ENCODE measurements at regions not wholly inside any gene's neighbourhood (a gene's known extent, or its start where the extent isn't known, plus 50 kb on each side); places are given as distances from the start of the nearest gene placed in this dataset.

DNA sequence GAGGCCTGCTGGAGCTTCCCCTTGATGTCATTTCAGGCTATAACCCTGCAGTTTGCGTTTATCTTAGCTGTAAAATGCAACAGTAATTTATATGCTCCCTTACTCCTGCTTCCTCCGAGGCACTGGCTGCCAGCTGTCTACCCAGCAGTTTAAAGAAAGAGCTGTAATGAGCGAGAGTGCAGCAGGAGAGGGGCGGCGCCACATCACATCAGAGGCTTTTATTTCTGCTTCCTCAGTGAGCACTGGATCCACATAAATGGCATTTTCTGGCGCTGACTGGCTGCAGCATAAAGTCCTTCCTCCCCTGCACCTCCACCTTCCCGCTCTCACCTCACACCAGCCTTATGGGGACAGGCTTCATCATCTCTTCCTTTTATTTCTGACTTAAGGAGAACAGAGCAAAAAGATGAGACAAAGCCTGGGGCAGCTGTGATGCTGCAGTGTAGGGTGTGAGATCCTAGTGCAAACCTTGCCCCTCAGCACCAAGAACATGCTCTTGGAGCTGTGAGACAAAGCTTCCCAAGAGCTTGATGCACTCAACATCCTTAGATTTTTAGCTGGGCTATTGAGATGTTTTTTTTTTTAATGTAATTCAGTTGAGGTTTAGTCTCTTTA, 829.6 kb upstream of the ZNF608 start:
- H3K4me1 ChIP-seq (ENCODE audit: control insufficient read depth in 5 of 5, insufficient read depth in 5 of 5, low read length in 5 of 5), result peaks cover 0 to 28% (median 12%) of the 10 kb centered on the region in 5 donors
- ATAC-seq (ENCODE audit: insufficient read depth, low FRiP score) (no peak), DNase-seq (peak; percentile 51 to 71 (median 69))
- no peak overlapping the region for H3K27ac ChIP-seq (ENCODE audit: low read depth in 1 of 2, low read length in 1 of 2)
- peaks cover 0 to 2% (median 0%) of the 10 kb centered on the region in 4 donors for H3K9me3 ChIP-seq (ENCODE audit: control insufficient read depth in 4 of 4, insufficient read depth in 3 of 4, low read length in 3 of 4)
- TF ChIP-seq, protein P1, sequence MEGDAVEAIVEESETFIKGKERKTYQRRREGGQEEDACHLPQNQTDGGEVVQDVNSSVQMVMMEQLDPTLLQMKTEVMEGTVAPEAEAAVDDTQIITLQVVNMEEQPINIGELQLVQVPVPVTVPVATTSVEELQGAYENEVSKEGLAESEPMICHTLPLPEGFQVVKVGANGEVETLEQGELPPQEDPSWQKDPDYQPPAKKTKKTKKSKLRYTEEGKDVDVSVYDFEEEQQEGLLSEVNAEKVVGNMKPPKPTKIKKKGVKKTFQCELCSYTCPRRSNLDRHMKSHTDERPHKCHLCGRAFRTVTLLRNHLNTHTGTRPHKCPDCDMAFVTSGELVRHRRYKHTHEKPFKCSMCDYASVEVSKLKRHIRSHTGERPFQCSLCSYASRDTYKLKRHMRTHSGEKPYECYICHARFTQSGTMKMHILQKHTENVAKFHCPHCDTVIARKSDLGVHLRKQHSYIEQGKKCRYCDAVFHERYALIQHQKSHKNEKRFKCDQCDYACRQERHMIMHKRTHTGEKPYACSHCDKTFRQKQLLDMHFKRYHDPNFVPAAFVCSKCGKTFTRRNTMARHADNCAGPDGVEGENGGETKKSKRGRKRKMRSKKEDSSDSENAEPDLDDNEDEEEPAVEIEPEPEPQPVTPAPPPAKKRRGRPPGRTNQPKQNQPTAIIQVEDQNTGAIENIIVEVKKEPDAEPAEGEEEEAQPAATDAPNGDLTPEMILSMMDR (IDR thresholded peaks at IDR 0.05; ENCODE audit: control extremely low read depth, extremely low read depth), result no peak
- H3K9ac ChIP-seq (ENCODE audit: insufficient read depth in 1 of 2, low read length in 2 of 2), result peak overlapping the region in 1 of 2 donors; percentile 34
- H3K36me3 ChIP-seq (ENCODE audit: control insufficient read depth in 4 of 4, insufficient read depth in 4 of 4, low read length in 4 of 4), result no peaks in the 10 kb centered on the region
- 36 to 58% methylated on average over 7 of the region's 7 CpGs for WGBS, 2 donors
- H3K27me3 ChIP-seq (ENCODE audit: control insufficient read depth in 3 of 3, insufficient read depth in 3 of 3, low read length in 2 of 3), result no peaks in the 10 kb centered on the region
- H3K4me3 ChIP-seq, result no peak overlapping the region

DNA sequence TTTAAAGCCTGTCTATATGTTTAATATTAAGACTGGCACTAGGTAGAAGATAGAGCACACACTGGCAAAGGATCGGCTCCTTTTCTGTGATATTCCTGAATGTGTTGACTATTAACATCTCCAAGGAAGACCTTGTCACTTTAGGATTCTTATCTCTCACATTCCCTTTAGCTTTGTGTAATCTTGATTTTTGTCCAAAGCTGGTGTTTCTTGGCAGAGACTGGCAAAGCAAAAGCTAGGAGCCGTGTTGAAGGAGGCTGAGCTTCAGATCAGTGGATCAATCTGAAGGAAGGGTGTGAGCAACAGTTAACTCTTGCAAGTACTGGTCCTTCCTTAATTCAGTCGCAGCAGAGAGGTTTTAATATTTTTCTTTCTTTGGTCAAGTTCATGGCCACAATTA, 830.4 kb upstream of the ZNF608 start:
- peaks cover 0 to 2% (median 0%) of the 10 kb centered on the region in 4 donors for H3K9me3 ChIP-seq (ENCODE audit: control insufficient read depth in 4 of 4, insufficient read depth in 3 of 4, low read length in 3 of 4)
- no peak for ATAC-seq (ENCODE audit: insufficient read depth, low FRiP score)
- H3K9ac ChIP-seq (ENCODE audit: insufficient read depth in 1 of 2, low read length in 2 of 2), result no peak overlapping the region
- no peaks in the 10 kb centered on the region for H3K27me3 ChIP-seq (ENCODE audit: control insufficient read depth in 3 of 3, insufficient read depth in 3 of 3, low read length in 2 of 3)
- H3K4me3 ChIP-seq, result no peak overlapping the region
- TF ChIP-seq, protein P1 (IDR thresholded peaks at IDR 0.05; ENCODE audit: control extremely low read depth, extremely low read depth), result no peak
- H3K27ac ChIP-seq (ENCODE audit: low read depth in 1 of 2, low read length in 1 of 2), result no peak overlapping the region
- 65 to 79% methylated on average over 3 of the region's 3 CpGs for WGBS, 2 donors
- no peaks in the 10 kb centered on the region for H3K36me3 ChIP-seq (ENCODE audit: control insufficient read depth in 4 of 4, insufficient read depth in 4 of 4, low read length in 4 of 4)
- peaks cover 0 to 36% (median 18%) of the 10 kb centered on the region in 5 donors for H3K4me1 ChIP-seq (ENCODE audit: control insufficient read depth in 5 of 5, insufficient read depth in 5 of 5, low read length in 5 of 5)
- DNase-seq, result no peak

DNA sequence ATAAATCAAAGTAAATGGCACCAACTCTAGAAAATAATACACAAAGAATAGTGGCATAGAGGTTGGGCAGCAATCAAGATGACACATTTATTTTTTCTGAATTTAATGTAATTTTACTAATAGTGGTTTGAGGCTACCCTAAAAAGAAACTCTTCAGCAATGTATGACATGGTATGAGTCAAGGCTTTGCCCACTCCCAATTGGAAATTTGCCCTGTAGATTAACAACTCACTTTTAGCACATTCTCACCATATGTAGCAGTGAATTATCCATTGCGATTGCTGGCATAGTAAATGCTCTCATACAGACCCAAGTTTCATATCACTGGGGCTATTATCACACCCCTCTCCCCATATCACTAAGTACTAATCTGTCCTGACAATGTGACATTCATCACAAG, 832.1 kb upstream of the ZNF608 start:
- Histone ChIP-seq H3K27me3 (ENCODE audit: control insufficient read depth in 3 of 3, insufficient read depth in 3 of 3, low read length in 2 of 3) (no peaks in the 10 kb centered on the region), H3K9me3 (ENCODE audit: control insufficient read depth in 4 of 4, insufficient read depth in 3 of 4, low read length in 3 of 4) (peaks cover 0 to 2% (median 0%) of the 10 kb centered on the region in 4 donors), H3K4me1 (ENCODE audit: control insufficient read depth in 5 of 5, insufficient read depth in 5 of 5, low read length in 5 of 5) (peaks cover 1 to 52% (median 27%) of the 10 kb centered on the region in 5 donors), H3K27ac (ENCODE audit: low read depth in 1 of 2, low read length in 1 of 2) (no peak overlapping the region), H3K36me3 (ENCODE audit: control insufficient read depth in 4 of 4, insufficient read depth in 4 of 4, low read length in 4 of 4) (no peaks in the 10 kb centered on the region), H3K9ac (ENCODE audit: insufficient read depth in 1 of 2, low read length in 2 of 2) (no peak overlapping the region), H3K4me3 (no peak overlapping the region)
- WGBS, 2 donors, result 47 to 89% methylated on average over 1 of the region's 1 CpG
- TF ChIP-seq, protein P1 (IDR thresholded peaks at IDR 0.05; ENCODE audit: control extremely low read depth, extremely low read depth), result no peak
- DNase-seq (no peak), ATAC-seq (ENCODE audit: insufficient read depth, low FRiP score) (no peak)

DNA sequence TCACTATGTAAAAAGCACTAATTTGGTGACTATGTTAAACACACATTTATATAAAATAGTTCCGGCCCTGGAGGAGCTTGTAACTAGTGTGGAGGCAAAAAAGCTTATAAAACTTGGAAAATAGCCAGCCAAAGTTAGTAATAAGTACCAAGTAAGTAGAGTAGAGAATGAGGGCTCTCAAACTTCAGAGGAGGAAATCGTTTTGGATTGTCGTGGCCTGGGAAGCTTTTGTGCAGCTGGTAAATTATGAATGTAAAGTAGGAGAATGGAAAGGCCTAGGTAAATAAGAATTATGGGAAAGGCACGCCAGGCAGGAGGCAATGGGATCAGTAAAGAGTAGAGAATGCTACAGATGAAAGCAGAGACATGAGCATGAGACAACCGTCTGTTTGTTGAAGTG, 832.7 kb upstream of the ZNF608 start:
- H3K27ac ChIP-seq (ENCODE audit: low read depth in 1 of 2, low read length in 1 of 2), result no peak overlapping the region
- TF ChIP-seq, protein P1 (IDR thresholded peaks at IDR 0.05; ENCODE audit: control extremely low read depth, extremely low read depth), result no peak
- peaks cover 2 to 59% (median 27%) of the 10 kb centered on the region in 5 donors for H3K4me1 ChIP-seq (ENCODE audit: control insufficient read depth in 5 of 5, insufficient read depth in 5 of 5, low read length in 5 of 5)
- DNase-seq, result peak in 2 of 3 donors; percentile 56 to 73
- no peaks in the 10 kb centered on the region for H3K36me3 ChIP-seq (ENCODE audit: control insufficient read depth in 4 of 4, insufficient read depth in 4 of 4, low read length in 4 of 4)
- H3K4me3 ChIP-seq, result no peak overlapping the region
- no peak overlapping the region for H3K9ac ChIP-seq (ENCODE audit: insufficient read depth in 1 of 2, low read length in 2 of 2)
- peaks cover 0 to 2% (median 0%) of the 10 kb centered on the region in 4 donors for H3K9me3 ChIP-seq (ENCODE audit: control insufficient read depth in 4 of 4, insufficient read depth in 3 of 4, low read length in 3 of 4)
- no peaks in the 10 kb centered on the region for H3K27me3 ChIP-seq (ENCODE audit: control insufficient read depth in 3 of 3, insufficient read depth in 3 of 3, low read length in 2 of 3)
- no peak for ATAC-seq (ENCODE audit: insufficient read depth, low FRiP score)
- WGBS, 2 donors, result 68 to 84% methylated on average over 5 of the region's 5 CpGs

Measured in lung (tissue), 11 donors.